HG02571 (cell line): ENCODE measurements at regions not wholly inside any gene's neighbourhood (a gene's known extent, or its start where the extent isn't known, plus 50 kb on each side); places are given as distances from the start of the nearest gene placed in this dataset.
A peak's percentile ranks its signal among the peaks of the same experiment; 100 is the strongest.
"Not testable (repeated sequence)": the region's sequence is repeated elsewhere in the genome, so short reads cannot be mapped to it uniquely, and the experiment has no call there.

Source experiments
- ATAC-seq: cut with Tn5 transposase; IDR thresholded peaks from one replicate; pipeline ENCODE4 v1.9.1; 2021; ENCODE audit warnings: mild to moderate bottlenecking, moderate library complexity; ENCODE audit not compliant: unreplicated experiment

- no peak for ATAC-seq
These were observed 264.7 kb upstream of the ZRANB2 start for GRCh38 chr1:71345491-71345890.

GRCh38 chr1:71343686-71344416 is 263.0 kb upstream of the ZRANB2 start:
- no peak for ATAC-seq

GRCh38 chr1:71339238-71339637 is 258.4 kb upstream of the ZRANB2 start:
- ATAC-seq, result no peak

- no peak for ATAC-seq
These were observed 250.2 kb upstream of the ZRANB2 start for GRCh38 chr1:71330991-71331390.

- no peak for ATAC-seq
These were observed 243.9 kb upstream of the ZRANB2 start for GRCh38 chr1:71324671-71325267.

- no peak for ATAC-seq
These were observed 231.7 kb upstream of the ZRANB2 start for GRCh38 chr1:71312545-71312944.

- ATAC-seq, result no peak
These were observed 230.5 kb upstream of the ZRANB2 start for GRCh38 chr1:71311376-71311775.

- peak; percentile 68 for ATAC-seq
These were observed 226.6 kb upstream of the ZRANB2 start for GRCh38 chr1:71307451-71307850.

- ATAC-seq, result no peak
These were observed 223.3 kb upstream of the ZRANB2 start for GRCh38 chr1:71304125-71304524.

GRCh38 chr1:71303617-71304041 is 222.8 kb upstream of the ZRANB2 start:
- no peak for ATAC-seq

- ATAC-seq, result no peak
These were observed 217.8 kb upstream of the ZRANB2 start for GRCh38 chr1:71298633-71299032.

GRCh38 chr1:71296551-71297134 is 215.8 kb upstream of the ZRANB2 start:
- no peak for ATAC-seq

- ATAC-seq, result no peak
These were observed 214.5 kb upstream of the ZRANB2 start for GRCh38 chr1:71295350-71295749.

- no peak for ATAC-seq
These were observed 213.3 kb upstream of the ZRANB2 start for GRCh38 chr1:71294178-71294577.

GRCh38 chr1:71292203-71292602 is 211.4 kb upstream of the ZRANB2 start:
- no peak for ATAC-seq

GRCh38 chr1:71290506-71291237 is 209.8 kb upstream of the ZRANB2 start:
- ATAC-seq, result not testable (repeated sequence)

GRCh38 chr1:71285529-71285928 is 204.7 kb upstream of the ZRANB2 start:
- no peak for ATAC-seq

GRCh38 chr1:71276466-71276865 is 195.6 kb upstream of the ZRANB2 start:
- ATAC-seq, result no peak

GRCh38 chr1:71273334-71273733 is 192.5 kb upstream of the ZRANB2 start:
- no peak for ATAC-seq

GRCh38 chr1:71270394-71270915 is 189.6 kb upstream of the ZRANB2 start:
- ATAC-seq, result no peak

- ATAC-seq, result no peak
These were observed 189.0 kb upstream of the ZRANB2 start for GRCh38 chr1:71269818-71270217.
